BJ (cell line): ENCODE measurements at regions not wholly inside any gene's neighbourhood (a gene's known extent, or its start where the extent isn't known, plus 50 kb on each side); places are given as distances from the start of the nearest gene placed in this dataset.

Experiments
- CTCF ChIA-PET: fragments of 350-600 bp; formaldehyde crosslinking; extraction: SDS; loops from one replicate; lab custom pipeline; 2021; ENCODE audit warnings: antibody characterized with exemption, inconsistent platforms; lab: Yijun Ruan, JAX
- POLR2A ChIA-PET: fragments of 300-600 bp; sonication (Branson Sonifier 250); formaldehyde crosslinking; extraction: SDS; loops from one replicate; lab custom pipeline; 2021; ENCODE audit warnings: antibody characterized with exemption; lab: Charles Lee
- DNase-seq: peaks from one replicate; pipeline ENCODE4 v3.0.0-alpha.2; 2011; ENCODE audit warnings: low read depth
- H3K27me3 ChIP-seq: 2 replicates; pipeline ENCODE4 v1.6.0; 2011; ENCODE audit warnings: low read length; ENCODE audit not compliant: control insufficient read depth, insufficient read depth
- H3K36me3 ChIP-seq: 2 replicates; pipeline ENCODE4 v1.5.1; 2011; ENCODE audit warnings: low read length; ENCODE audit not compliant: control insufficient read depth, insufficient read depth
- H3K4me3 ChIP-seq: 2 replicates; pipeline ENCODE4 v1.5.1; 2011; ENCODE audit warnings: low read depth, mild to moderate bottlenecking, control low read depth, low read length
- TF ChIP-seq, protein P1 (sequence below): IDR thresholded peaks from 2 replicates; pipeline ENCODE4 v1.5.1; 2011; ENCODE audit warnings: low read depth, mild to moderate bottlenecking, control low read depth, inconsistent platforms, low read length, moderate library complexity; ENCODE audit not compliant: insufficient read depth

DNA sequence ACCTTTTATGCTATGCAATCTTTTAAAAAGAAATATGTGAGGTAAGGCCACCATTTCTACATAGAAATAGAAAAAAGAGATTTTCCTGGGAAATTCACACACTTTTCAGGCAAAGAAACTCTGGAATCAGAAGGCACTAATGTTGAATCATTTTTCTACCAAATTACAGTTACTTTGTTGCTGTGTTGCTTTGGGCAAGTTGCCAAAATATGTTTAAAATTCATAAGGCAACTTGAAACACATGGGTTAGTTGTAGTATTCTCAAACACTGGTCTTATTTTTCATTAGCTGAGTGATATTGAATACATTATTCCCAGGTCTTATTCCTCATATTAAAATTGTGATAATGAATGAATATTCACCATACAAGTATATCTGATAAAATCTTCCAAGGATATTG is 195.0 kb upstream of the SLITRK1 start:
- CTCF ChIA-PET, result no interaction called here
- Histone ChIP-seq H3K36me3 (no peaks in the 10 kb centered on the region), H3K4me3 (no peak overlapping the region), H3K27me3 (no peaks in the 10 kb centered on the region)
- TF ChIP-seq, protein P1, sequence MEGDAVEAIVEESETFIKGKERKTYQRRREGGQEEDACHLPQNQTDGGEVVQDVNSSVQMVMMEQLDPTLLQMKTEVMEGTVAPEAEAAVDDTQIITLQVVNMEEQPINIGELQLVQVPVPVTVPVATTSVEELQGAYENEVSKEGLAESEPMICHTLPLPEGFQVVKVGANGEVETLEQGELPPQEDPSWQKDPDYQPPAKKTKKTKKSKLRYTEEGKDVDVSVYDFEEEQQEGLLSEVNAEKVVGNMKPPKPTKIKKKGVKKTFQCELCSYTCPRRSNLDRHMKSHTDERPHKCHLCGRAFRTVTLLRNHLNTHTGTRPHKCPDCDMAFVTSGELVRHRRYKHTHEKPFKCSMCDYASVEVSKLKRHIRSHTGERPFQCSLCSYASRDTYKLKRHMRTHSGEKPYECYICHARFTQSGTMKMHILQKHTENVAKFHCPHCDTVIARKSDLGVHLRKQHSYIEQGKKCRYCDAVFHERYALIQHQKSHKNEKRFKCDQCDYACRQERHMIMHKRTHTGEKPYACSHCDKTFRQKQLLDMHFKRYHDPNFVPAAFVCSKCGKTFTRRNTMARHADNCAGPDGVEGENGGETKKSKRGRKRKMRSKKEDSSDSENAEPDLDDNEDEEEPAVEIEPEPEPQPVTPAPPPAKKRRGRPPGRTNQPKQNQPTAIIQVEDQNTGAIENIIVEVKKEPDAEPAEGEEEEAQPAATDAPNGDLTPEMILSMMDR, result no peak
- DNase-seq, result no peak
- POLR2A ChIA-PET, result no interaction called here

DNA sequence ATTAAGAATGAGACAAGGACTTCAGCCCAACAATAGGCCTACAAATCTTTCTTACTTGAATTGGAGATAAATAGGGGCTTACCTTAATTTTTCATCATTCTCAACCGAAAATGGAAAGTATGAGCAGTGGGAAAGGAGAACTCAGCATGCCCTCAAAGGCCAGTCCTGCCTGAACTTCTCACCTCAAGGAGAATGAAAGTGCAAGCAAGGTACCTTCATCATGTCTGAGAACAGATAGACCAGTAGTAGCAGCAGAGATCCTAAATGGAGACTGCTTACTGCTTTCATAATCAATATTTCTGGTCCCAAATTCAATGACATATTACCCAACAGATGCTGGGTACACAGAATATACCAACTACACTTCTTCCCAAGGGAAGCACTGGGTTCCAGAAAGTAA is 194.0 kb upstream of the SLITRK1 start:
- TF ChIP-seq, protein P1, result no peak
- CTCF ChIA-PET, result no interaction called here
- Histone ChIP-seq H3K4me3 (no peak overlapping the region), H3K27me3 (no peaks in the 10 kb centered on the region), H3K36me3 (no peaks in the 10 kb centered on the region)
- DNase-seq, result no peak
- POLR2A ChIA-PET, result no interaction called here

DNA sequence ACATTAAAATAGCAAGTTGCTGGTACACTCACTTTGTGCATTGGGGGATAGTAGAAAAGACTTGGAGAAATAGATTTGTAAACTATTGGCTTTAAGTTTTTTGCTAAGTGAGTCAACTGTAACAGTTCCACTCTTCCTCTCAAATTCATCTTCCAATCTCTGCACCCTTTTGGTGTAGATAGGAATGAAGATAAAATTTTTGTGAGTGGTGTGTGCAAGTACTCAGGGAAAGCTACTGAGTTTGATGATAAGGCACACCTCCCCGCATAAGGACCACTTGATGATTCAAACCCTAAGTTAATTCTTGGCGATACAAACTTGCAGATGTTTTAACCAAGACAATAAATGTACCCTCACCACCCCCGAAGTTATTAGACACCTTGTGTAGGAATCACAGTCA is 168.3 kb upstream of the SLITRK1 start:
- Histone ChIP-seq H3K27me3 (no peaks in the 10 kb centered on the region), H3K36me3 (no peaks in the 10 kb centered on the region), H3K4me3 (no peak overlapping the region)
- TF ChIP-seq, protein P1, result no peak
- ChIA-PET CTCF (no interaction called here), POLR2A (no interaction called here)
- peak; percentile 74 for DNase-seq

DNA sequence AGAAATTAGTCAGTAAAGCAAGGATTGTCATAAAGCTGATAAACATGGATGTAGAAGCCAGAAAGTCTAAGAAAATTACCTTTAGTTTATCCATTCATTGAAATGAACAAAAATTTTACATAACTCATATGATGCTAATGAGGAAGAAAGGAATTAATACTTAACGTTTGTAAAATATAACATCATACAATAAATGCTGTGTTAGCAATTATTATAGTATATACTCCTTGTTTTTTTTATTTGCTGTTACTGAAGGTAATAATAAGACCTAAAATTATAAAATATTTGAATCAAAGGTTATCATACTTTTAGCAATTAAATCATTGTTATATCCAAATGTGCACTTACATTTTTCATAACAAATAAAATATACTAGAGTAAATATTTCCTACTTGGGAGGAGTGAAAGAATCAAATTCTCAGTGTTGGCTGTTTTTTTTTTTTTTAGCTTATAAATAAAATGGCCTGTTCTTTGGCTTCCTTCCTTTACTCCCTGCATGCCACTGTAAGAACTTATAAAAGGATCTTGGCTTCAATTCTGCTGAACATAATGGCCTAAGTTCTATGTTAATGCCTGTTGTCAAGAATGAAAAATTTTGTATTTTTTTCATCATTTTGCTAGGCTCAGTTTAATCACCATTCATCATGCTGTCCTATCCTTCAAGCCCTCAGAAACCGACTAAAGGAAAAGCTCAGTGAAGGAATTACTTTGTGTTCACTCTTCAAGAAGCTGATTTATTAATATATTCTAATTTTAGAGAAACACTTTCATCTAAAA is 167.4 kb upstream of the SLITRK1 start:
- Histone ChIP-seq H3K36me3 (no peaks in the 10 kb centered on the region), H3K27me3 (no peaks in the 10 kb centered on the region), H3K4me3 (no peak overlapping the region)
- no peak for DNase-seq
- POLR2A ChIA-PET, result no interaction called here
- CTCF ChIA-PET, result no interaction called here
- TF ChIP-seq, protein P1, result no peak

- CTCF ChIA-PET, result no interaction called here
- TF ChIP-seq, protein P1, result no peak
- DNase-seq, result no peak
Observed at GRCh38 chr13:84044805-84045204, 162.5 kb upstream of the SLITRK1 start.

More at GRCh38 chr13:84044805-84045204, 162.5 kb upstream of the SLITRK1 start:
- POLR2A ChIA-PET, result no interaction called here
- H3K36me3 ChIP-seq, result no peaks in the 10 kb centered on the region
- no peak overlapping the region for H3K4me3 ChIP-seq
- no peaks in the 10 kb centered on the region for H3K27me3 ChIP-seq
